Mammary epithelial cell (primary cell): ENCODE measurements at regions not wholly inside any gene's neighbourhood (a gene's known extent, or its start where the extent isn't known, plus 50 kb on each side); places are given as distances from the start of the nearest gene placed in this dataset.

Experiments
- EZH2 ChIP-seq: IDR thresholded peaks from 2 replicates; pipeline ENCODE4 v1.6.1; 2012; ENCODE audit warnings: low read length, inconsistent platforms, borderline replicate concordance
- TF ChIP-seq, protein P1 (sequence below), 2 donors: IDR thresholded peaks in 1 of 2; conservative IDR thresholded peaks in 1 of 2; 2 replicates each; pipeline ENCODE4 v1.5.1; 2011 to 2012; ENCODE audit warnings: inconsistent platforms in 2 of 2, low read length in 2 of 2, mild to moderate bottlenecking in 2 of 2, control low read depth in 1 of 2, low read depth in 1 of 2; ENCODE audit not compliant: insufficient read depth in 1 of 2; ENCODE audit errors: extremely low read depth in 1 of 2

DNA sequence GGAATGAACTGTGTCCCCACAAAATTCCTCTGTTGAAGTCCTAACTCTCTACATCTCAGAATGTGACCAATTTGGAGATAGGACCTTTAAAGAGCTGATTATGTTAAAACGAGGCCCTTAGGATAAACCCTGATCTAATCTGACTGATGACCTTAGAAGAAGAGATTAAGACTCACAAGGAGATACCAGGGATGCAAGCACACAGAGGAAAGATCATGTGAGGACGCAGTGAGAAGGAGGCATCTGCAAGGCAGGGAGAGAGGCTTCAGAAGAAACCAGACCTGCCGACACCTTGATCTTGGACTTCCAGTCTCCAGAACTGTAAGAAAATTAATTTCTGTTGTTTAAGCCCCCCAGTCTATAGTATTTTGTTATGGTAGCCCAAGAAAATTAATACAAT is 94.9 kb upstream of the ZNF800 start:
- TF ChIP-seq, protein P1, sequence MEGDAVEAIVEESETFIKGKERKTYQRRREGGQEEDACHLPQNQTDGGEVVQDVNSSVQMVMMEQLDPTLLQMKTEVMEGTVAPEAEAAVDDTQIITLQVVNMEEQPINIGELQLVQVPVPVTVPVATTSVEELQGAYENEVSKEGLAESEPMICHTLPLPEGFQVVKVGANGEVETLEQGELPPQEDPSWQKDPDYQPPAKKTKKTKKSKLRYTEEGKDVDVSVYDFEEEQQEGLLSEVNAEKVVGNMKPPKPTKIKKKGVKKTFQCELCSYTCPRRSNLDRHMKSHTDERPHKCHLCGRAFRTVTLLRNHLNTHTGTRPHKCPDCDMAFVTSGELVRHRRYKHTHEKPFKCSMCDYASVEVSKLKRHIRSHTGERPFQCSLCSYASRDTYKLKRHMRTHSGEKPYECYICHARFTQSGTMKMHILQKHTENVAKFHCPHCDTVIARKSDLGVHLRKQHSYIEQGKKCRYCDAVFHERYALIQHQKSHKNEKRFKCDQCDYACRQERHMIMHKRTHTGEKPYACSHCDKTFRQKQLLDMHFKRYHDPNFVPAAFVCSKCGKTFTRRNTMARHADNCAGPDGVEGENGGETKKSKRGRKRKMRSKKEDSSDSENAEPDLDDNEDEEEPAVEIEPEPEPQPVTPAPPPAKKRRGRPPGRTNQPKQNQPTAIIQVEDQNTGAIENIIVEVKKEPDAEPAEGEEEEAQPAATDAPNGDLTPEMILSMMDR (conservative IDR thresholded peaks at IDR 0.05 in 1 of 2, IDR thresholded peaks at IDR 0.05 in 1 of 2; ENCODE audit: extremely low read depth in 1 of 2, insufficient read depth in 1 of 2, low read depth in 1 of 2, low read length in 2 of 2): no peak
- no peak for TF ChIP-seq EZH2
